Neural progenitor cell (in vitro differentiated cells): ENCODE measurements at regions not wholly inside any gene's neighbourhood (a gene's known extent, or its start where the extent isn't known, plus 50 kb on each side); places are given as distances from the start of the nearest gene placed in this dataset.

Source experiments
- DNase-seq: peaks from one replicate; pipeline ENCODE4 v3.0.0-alpha.2; 2016; ENCODE audit warnings: low spot score
- H2AFZ ChIP-seq: fragments of 200-600 bp; sonication (generic); replicated peaks from 2 replicates; pipeline ENCODE4 v1.6.1; 2016; ENCODE audit warnings: antibody characterized with exemption
- H3F3A ChIP-seq: fragments of 200-600 bp; sonication (generic); 2 replicates; pipeline ENCODE4 v1.6.1; 2016; ENCODE audit warnings: antibody characterized with exemption, low read depth
- H3K27ac ChIP-seq: fragments of 200-600 bp; sonication (generic); 2 replicates; pipeline ENCODE4 v1.5.1; 2016; ENCODE audit warnings: mild to moderate bottlenecking
- H3K27me3 ChIP-seq: fragments of 200-600 bp; sonication (generic); 2 replicates; pipeline ENCODE4 v1.6.1; 2016; ENCODE audit warnings: mild to moderate bottlenecking, moderate library complexity
- H3K36me3 ChIP-seq: fragments of 200-600 bp; sonication (generic); 2 replicates; pipeline ENCODE4 v1.5.1; 2016
- H3K4me1 ChIP-seq: fragments of 200-600 bp; sonication (generic); 2 replicates; pipeline ENCODE4 v1.6.1; 2016; ENCODE audit warnings: mixed run types
- H3K4me2 ChIP-seq: fragments of 200-600 bp; sonication (generic); 2 replicates; pipeline ENCODE4 v1.6.1; 2016
- H3K4me3 ChIP-seq: fragments of 200-600 bp; sonication (generic); 2 replicates; pipeline ENCODE4 v1.5.1; 2016
- H3K79me2 ChIP-seq: fragments of 200-600 bp; sonication (generic); 2 replicates; pipeline ENCODE4 v1.6.1; 2016; ENCODE audit warnings: low read depth
- H3K9ac ChIP-seq: fragments of 200-600 bp; sonication (generic); 2 replicates; pipeline ENCODE4 v1.6.1; 2016
- H3K9me3 ChIP-seq: fragments of 200-600 bp; sonication (generic); 2 replicates; pipeline ENCODE4 v1.5.1; 2016; ENCODE audit warnings: low read depth
- H4K20me1 ChIP-seq: fragments of 200-600 bp; sonication (generic); 2 replicates; pipeline ENCODE4 v1.6.1; 2016; ENCODE audit warnings: low read depth
- H3K27ac Mint-ChIP-seq: 3 replicates; pipeline ENCODE4 v1.8.0; 2021; ENCODE audit warnings: mixed read lengths
- H3K27me3 Mint-ChIP-seq: 2 replicates; pipeline ENCODE4 v1.8.0; 2022; ENCODE audit warnings: low read depth, mild to moderate bottlenecking, inconsistent platforms, moderate library complexity, mixed read lengths; ENCODE audit not compliant: insufficient read depth
- H3K36me3 Mint-ChIP-seq: 3 replicates; pipeline ENCODE4 v1.8.0; 2021; ENCODE audit warnings: mixed read lengths
- H3K4me1 Mint-ChIP-seq: 3 replicates; pipeline ENCODE4 v1.8.0; 2021; ENCODE audit warnings: mixed read lengths
- H3K4me3 Mint-ChIP-seq: 3 replicates; pipeline ENCODE4 v1.8.0; 2021; ENCODE audit warnings: mild to moderate bottlenecking, moderate library complexity, mixed read lengths
- H3K9me3 Mint-ChIP-seq: 3 replicates; pipeline ENCODE4 v1.8.0; 2020; ENCODE audit warnings: mixed read lengths
- CTCF ChIP-seq: fragments of 200-600 bp; sonication (generic); IDR thresholded peaks from 2 replicates; pipeline ENCODE4 v1.5.1; 2017; ENCODE audit warnings: antibody characterized with exemption, mild to moderate bottlenecking
- EZH2 ChIP-seq: fragments of 200-600 bp; sonication (generic); IDR thresholded peaks from 2 replicates; pipeline ENCODE4 v1.6.1; 2017; ENCODE audit warnings: antibody characterized with exemption, mild to moderate bottlenecking, moderate library complexity
- EZH2phosphoT487 ChIP-seq: fragments of 200-600 bp; sonication (generic); IDR thresholded peaks from 2 replicates; pipeline ENCODE4 v1.6.1; 2017; ENCODE audit warnings: antibody characterized with exemption

DNA sequence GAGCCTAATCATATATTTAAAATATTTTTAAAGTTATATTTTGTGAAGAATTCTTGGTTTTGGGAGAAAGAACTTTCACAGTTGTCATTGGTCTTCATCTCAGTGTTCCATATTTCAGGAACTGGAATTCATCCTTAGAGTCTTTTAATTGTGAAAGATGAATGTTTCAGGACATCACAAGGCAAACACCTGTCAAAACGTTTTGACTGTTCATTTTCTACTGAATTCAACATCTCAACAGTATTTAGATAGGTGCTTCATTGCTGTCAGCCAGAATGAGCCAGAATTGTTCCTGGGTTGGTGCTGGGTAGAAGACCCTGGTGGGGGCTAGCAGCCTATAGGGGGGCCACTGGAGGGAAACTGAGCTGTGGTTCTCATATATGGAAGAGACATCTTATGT lies 255.1 kb upstream of the CXCR4 start:
- Histone ChIP-seq H3K27ac (no peak overlapping the region), H2AFZ (no peak overlapping the region), H3K36me3 (no peaks in the 10 kb centered on the region), H3K4me2 (no peak overlapping the region), H3K79me2 (no peaks in the 10 kb centered on the region), H3K9me3 (no peaks in the 10 kb centered on the region), H3K27me3 (no peaks in the 10 kb centered on the region), H3K9ac (no peak overlapping the region), H4K20me1 (no peaks in the 10 kb centered on the region), H3K4me3 (no peak overlapping the region), H3K4me1 (no peaks in the 10 kb centered on the region), H3F3A (no peaks in the 10 kb centered on the region)
- Mint-ChIP-seq H3K27me3 (no peaks in the 10 kb centered on the region), H3K36me3 (no peaks in the 10 kb centered on the region), H3K4me1 (peaks cover 18% of the 10 kb centered on the region), H3K4me3 (no peak overlapping the region), H3K9me3 (no peaks in the 10 kb centered on the region), H3K27ac (no peak overlapping the region)
- no peak for DNase-seq
- TF ChIP-seq EZH2: no peak
- TF ChIP-seq CTCF: no peak
- TF ChIP-seq EZH2phosphoT487: no peak

GRCh38 chr2:136363900-136364299 lies 246.0 kb upstream of the CXCR4 start:
- DNase-seq: no peak
- TF ChIP-seq CTCF (no peak), EZH2phosphoT487 (no peak), EZH2 (no peak)
- no peaks in the 10 kb centered on the region for H3K9me3 Mint-ChIP-seq

GRCh38 chr2:136363470-136363869 lies 245.5 kb upstream of the CXCR4 start:
- Histone ChIP-seq H3K9me3 (peaks cover 4% of the 10 kb centered on the region), H3K4me3 (no peak overlapping the region), H3F3A (no peaks in the 10 kb centered on the region), H2AFZ (no peak overlapping the region), H3K9ac (no peak overlapping the region), H3K27me3 (no peaks in the 10 kb centered on the region), H3K4me1 (no peaks in the 10 kb centered on the region), H3K27ac (no peak overlapping the region), H3K79me2 (no peaks in the 10 kb centered on the region), H3K36me3 (no peaks in the 10 kb centered on the region), H3K4me2 (no peak overlapping the region), H4K20me1 (no peaks in the 10 kb centered on the region)
- Mint-ChIP-seq H3K4me1 (peaks cover 2% of the 10 kb centered on the region), H3K36me3 (no peaks in the 10 kb centered on the region), H3K4me3 (no peak overlapping the region), H3K27me3 (peaks cover 6% of the 10 kb centered on the region), H3K27ac (no peak overlapping the region), H3K9me3 (no peaks in the 10 kb centered on the region)
- TF ChIP-seq EZH2phosphoT487: no peak
- no peak for TF ChIP-seq EZH2
- DNase-seq: no peak

More at GRCh38 chr2:136363900-136364299, 246.0 kb upstream of the CXCR4 start:
- Mint-ChIP-seq H3K4me3 (no peak overlapping the region), H3K36me3 (no peaks in the 10 kb centered on the region), H3K27ac (no peak overlapping the region), H3K27me3 (peaks cover 2% of the 10 kb centered on the region), H3K4me1 (no peaks in the 10 kb centered on the region)
- Histone ChIP-seq H3K4me2 (no peak overlapping the region), H2AFZ (no peak overlapping the region), H3K27me3 (no peaks in the 10 kb centered on the region), H3K79me2 (no peaks in the 10 kb centered on the region), H3K9ac (no peak overlapping the region), H3F3A (no peaks in the 10 kb centered on the region), H3K27ac (no peak overlapping the region), H3K4me3 (no peak overlapping the region), H4K20me1 (no peaks in the 10 kb centered on the region), H3K4me1 (no peaks in the 10 kb centered on the region), H3K9me3 (peaks cover 4% of the 10 kb centered on the region), H3K36me3 (no peaks in the 10 kb centered on the region)

DNA sequence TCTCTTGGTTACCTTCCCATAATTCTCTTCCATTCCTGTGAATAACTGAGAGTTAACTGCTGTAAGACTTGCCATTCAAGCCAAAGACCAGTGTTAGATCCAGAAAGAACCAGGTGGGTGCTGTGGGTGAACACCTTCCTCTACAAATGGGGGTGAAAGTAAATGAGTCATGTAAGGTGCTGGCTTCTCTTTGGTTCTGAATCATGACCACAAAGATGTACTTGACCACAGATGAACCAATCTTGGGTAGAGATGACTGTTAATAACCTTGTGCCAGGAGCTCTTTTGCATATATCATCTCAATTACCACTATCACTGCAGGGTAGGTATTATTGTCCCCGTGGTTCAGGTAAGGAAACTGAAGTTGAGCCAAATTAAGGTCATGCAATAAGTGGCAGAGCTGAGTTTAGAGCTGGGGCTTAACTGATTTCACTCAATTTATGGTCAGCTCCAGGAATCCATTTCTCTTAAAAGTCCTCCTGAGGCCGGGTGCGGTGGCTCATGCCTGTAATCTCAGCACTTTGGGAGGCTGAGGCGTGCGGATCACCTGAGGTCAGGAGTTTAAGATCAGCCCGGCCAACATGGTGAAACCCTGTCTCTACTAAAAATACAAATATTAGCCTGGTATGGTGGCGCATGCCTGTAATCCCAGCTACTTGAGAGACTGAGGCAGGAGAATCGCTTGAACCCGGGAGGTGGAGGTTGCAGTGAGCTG lies 244.9 kb upstream of the CXCR4 start:
- Histone ChIP-seq H3K4me3 (no peak overlapping the region), H3K9ac (no peak overlapping the region), H3F3A (no peaks in the 10 kb centered on the region), H3K4me1 (no peaks in the 10 kb centered on the region), H2AFZ (no peak overlapping the region), H3K36me3 (no peaks in the 10 kb centered on the region), H3K27me3 (no peaks in the 10 kb centered on the region), H4K20me1 (no peaks in the 10 kb centered on the region), H3K9me3 (peaks cover 3% of the 10 kb centered on the region), H3K79me2 (no peaks in the 10 kb centered on the region), H3K27ac (no peak overlapping the region), H3K4me2 (no peak overlapping the region)
- peaks cover 7% of the 10 kb centered on the region for H3K27me3 Mint-ChIP-seq
- H3K4me1 Mint-ChIP-seq: peaks cover 4% of the 10 kb centered on the region
- H3K9me3 Mint-ChIP-seq: no peaks in the 10 kb centered on the region
- no peak overlapping the region for H3K4me3 Mint-ChIP-seq
- no peak for DNase-seq
- no peak overlapping the region for H3K27ac Mint-ChIP-seq
- TF ChIP-seq EZH2phosphoT487: no peak
- no peak for TF ChIP-seq EZH2
- no peak for TF ChIP-seq CTCF
- no peaks in the 10 kb centered on the region for H3K36me3 Mint-ChIP-seq
